Middle frontal gyrus (tissue), 1 donor: ENCODE measurements at regions not wholly inside any gene's neighbourhood (a gene's known extent, or its start where the extent isn't known, plus 50 kb on each side); places are given as distances from the start of the nearest gene placed in this dataset.

Experiments
- DNase-seq: peaks from one replicate; pipeline ENCODE4 v3.0.0-alpha.2; 2015; ENCODE audit warnings: low spot score; ENCODE audit errors: extremely low spot score

- no peak for DNase-seq
Measured at GRCh38 chr15:47529241-47529640, 188.1 kb upstream of the SEMA6D start.

- no peak for DNase-seq
Measured at GRCh38 chr15:47534673-47535072, 182.6 kb upstream of the SEMA6D start.

- DNase-seq, result peak; percentile 47
Measured at GRCh38 chr15:47541562-47541961, 175.7 kb upstream of the SEMA6D start.

- DNase-seq, result no peak
Measured at GRCh38 chr15:47542312-47542989, 174.9 kb upstream of the SEMA6D start.

GRCh38 chr15:47548231-47548630 lies 169.1 kb upstream of the SEMA6D start:
- DNase-seq, result no peak

GRCh38 chr15:47548986-47549385 lies 168.3 kb upstream of the SEMA6D start:
- no peak for DNase-seq

GRCh38 chr15:47551079-47551478 lies 166.2 kb upstream of the SEMA6D start:
- DNase-seq, result no peak

- DNase-seq, result no peak
Measured at GRCh38 chr15:47551546-47551945, 165.8 kb upstream of the SEMA6D start.

- DNase-seq, result no peak
Measured at GRCh38 chr15:47552978-47553608, 164.2 kb upstream of the SEMA6D start.

GRCh38 chr15:47553947-47554346 lies 163.4 kb upstream of the SEMA6D start:
- DNase-seq, result no peak

GRCh38 chr15:47561102-47561501 lies 156.2 kb upstream of the SEMA6D start:
- no peak for DNase-seq

- no peak for DNase-seq
Measured at GRCh38 chr15:47565949-47566348, 151.4 kb upstream of the SEMA6D start.

- DNase-seq, result no peak
Measured at GRCh38 chr15:47566610-47567009, 150.7 kb upstream of the SEMA6D start.

- no peak for DNase-seq
Measured at GRCh38 chr15:47568030-47568429, 149.3 kb upstream of the SEMA6D start.

- no peak for DNase-seq
Measured at GRCh38 chr15:47570044-47570443, 147.3 kb upstream of the SEMA6D start.

- DNase-seq, result no peak
Measured at GRCh38 chr15:47570451-47570850, 146.9 kb upstream of the SEMA6D start.

GRCh38 chr15:47570881-47571640 lies 146.2 kb upstream of the SEMA6D start:
- DNase-seq, result no peak

- no peak for DNase-seq
Measured at GRCh38 chr15:47573673-47574072, 143.6 kb upstream of the SEMA6D start.

GRCh38 chr15:47577000-47577399 lies 140.3 kb upstream of the SEMA6D start:
- no peak for DNase-seq

GRCh38 chr15:47577461-47577860 lies 139.8 kb upstream of the SEMA6D start:
- DNase-seq, result no peak

GRCh38 chr15:47582233-47582632 lies 135.1 kb upstream of the SEMA6D start:
- no peak for DNase-seq

GRCh38 chr15:47584316-47584715 lies 133.0 kb upstream of the SEMA6D start:
- DNase-seq, result no peak
